ENCODE measurements at regions not wholly inside any gene's neighbourhood (a gene's known extent, or its start where the extent isn't known, plus 50 kb on each side); places are given as distances from the start of the nearest gene placed in this dataset.

- Histone ChIP-seq H3K27me3 (replicated peaks; ENCODE audit: control insufficient read depth, insufficient read depth, low read length) (peaks cover 1% of the 10 kb centered on the region), H3K36me3 (ENCODE audit: control insufficient read depth, insufficient read depth, low read length) (no peaks in the 10 kb centered on the region), H3K4me3 (replicated peaks; ENCODE audit: low read depth, low read length) (no peak overlapping the region)
- TF ChIP-seq, protein P1, sequence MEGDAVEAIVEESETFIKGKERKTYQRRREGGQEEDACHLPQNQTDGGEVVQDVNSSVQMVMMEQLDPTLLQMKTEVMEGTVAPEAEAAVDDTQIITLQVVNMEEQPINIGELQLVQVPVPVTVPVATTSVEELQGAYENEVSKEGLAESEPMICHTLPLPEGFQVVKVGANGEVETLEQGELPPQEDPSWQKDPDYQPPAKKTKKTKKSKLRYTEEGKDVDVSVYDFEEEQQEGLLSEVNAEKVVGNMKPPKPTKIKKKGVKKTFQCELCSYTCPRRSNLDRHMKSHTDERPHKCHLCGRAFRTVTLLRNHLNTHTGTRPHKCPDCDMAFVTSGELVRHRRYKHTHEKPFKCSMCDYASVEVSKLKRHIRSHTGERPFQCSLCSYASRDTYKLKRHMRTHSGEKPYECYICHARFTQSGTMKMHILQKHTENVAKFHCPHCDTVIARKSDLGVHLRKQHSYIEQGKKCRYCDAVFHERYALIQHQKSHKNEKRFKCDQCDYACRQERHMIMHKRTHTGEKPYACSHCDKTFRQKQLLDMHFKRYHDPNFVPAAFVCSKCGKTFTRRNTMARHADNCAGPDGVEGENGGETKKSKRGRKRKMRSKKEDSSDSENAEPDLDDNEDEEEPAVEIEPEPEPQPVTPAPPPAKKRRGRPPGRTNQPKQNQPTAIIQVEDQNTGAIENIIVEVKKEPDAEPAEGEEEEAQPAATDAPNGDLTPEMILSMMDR (IDR thresholded peaks at IDR 0.05; ENCODE audit: insufficient read depth, low read length, poor library complexity, severe bottlenecking), result no peak
- DNase-seq (ENCODE audit: extremely low read depth, insufficient read length), result no peak
Measured at GRCh38 chr11:116364348-116364747, 408.4 kb downstream of the BUD13 start.

GRCh38 chr11:116360221-116360941 is 412.4 kb downstream of the BUD13 start:
- no peak overlapping the region for H3K4me3 ChIP-seq (replicated peaks; ENCODE audit: low read depth, low read length)
- TF ChIP-seq, protein P1 (IDR thresholded peaks at IDR 0.05; ENCODE audit: insufficient read depth, low read length, poor library complexity, severe bottlenecking), result no peak
- H3K27me3 ChIP-seq (replicated peaks; ENCODE audit: control insufficient read depth, insufficient read depth, low read length), result peaks cover 1% of the 10 kb centered on the region
- H3K36me3 ChIP-seq (ENCODE audit: control insufficient read depth, insufficient read depth, low read length), result no peaks in the 10 kb centered on the region
- DNase-seq (ENCODE audit: extremely low read depth, insufficient read length), result no peak

- Histone ChIP-seq H3K27me3 (replicated peaks; ENCODE audit: control insufficient read depth, insufficient read depth, low read length) (peaks cover 1% of the 10 kb centered on the region), H3K4me3 (replicated peaks; ENCODE audit: low read depth, low read length) (no peak overlapping the region), H3K36me3 (ENCODE audit: control insufficient read depth, insufficient read depth, low read length) (no peaks in the 10 kb centered on the region)
- peak; percentile 13 for DNase-seq (ENCODE audit: extremely low read depth, insufficient read length)
- TF ChIP-seq, protein P1 (IDR thresholded peaks at IDR 0.05; ENCODE audit: insufficient read depth, low read length, poor library complexity, severe bottlenecking), result peak; percentile 69
Measured at GRCh38 chr11:116357784-116358544, 414.8 kb downstream of the BUD13 start.

GRCh38 chr11:116356451-116356850 is 416.3 kb downstream of the BUD13 start:
- peaks cover 1% of the 10 kb centered on the region for H3K27me3 ChIP-seq (replicated peaks; ENCODE audit: control insufficient read depth, insufficient read depth, low read length)
- no peaks in the 10 kb centered on the region for H3K36me3 ChIP-seq (ENCODE audit: control insufficient read depth, insufficient read depth, low read length)
- no peak overlapping the region for H3K4me3 ChIP-seq (replicated peaks; ENCODE audit: low read depth, low read length)
- TF ChIP-seq, protein P1 (IDR thresholded peaks at IDR 0.05; ENCODE audit: insufficient read depth, low read length, poor library complexity, severe bottlenecking), result no peak
- DNase-seq (ENCODE audit: extremely low read depth, insufficient read length), result no peak

- peaks cover 1% of the 10 kb centered on the region for H3K27me3 ChIP-seq (replicated peaks; ENCODE audit: control insufficient read depth, insufficient read depth, low read length)
- TF ChIP-seq, protein P1 (IDR thresholded peaks at IDR 0.05; ENCODE audit: insufficient read depth, low read length, poor library complexity, severe bottlenecking), result no peak
- H3K4me3 ChIP-seq (replicated peaks; ENCODE audit: low read depth, low read length), result no peak overlapping the region
- DNase-seq (ENCODE audit: extremely low read depth, insufficient read length), result no peak
- H3K36me3 ChIP-seq (ENCODE audit: control insufficient read depth, insufficient read depth, low read length), result no peaks in the 10 kb centered on the region
Measured at GRCh38 chr11:116355104-116355503, 417.7 kb downstream of the BUD13 start.
